OCI-LY7 (cell line): ENCODE measurements at regions not wholly inside any gene's neighbourhood (a gene's known extent, or its start where the extent isn't known, plus 50 kb on each side); places are given as distances from the start of the nearest gene placed in this dataset.

Experiments used
- CTCF ChIP-seq: fragments of 200-600 bp; sonication (generic); conservative IDR thresholded peaks from 2 replicates; pipeline ENCODE4 v1.5.1; 2014; ENCODE audit warnings: mild to moderate bottlenecking, antibody characterized with exemption, low read length, moderate library complexity, mixed read lengths
- EZH2phosphoT487 ChIP-seq: fragments of 200-600 bp; sonication (generic); IDR thresholded peaks from 2 replicates; pipeline ENCODE4 v1.6.1; 2018; ENCODE audit warnings: low read depth, borderline replicate concordance, mild to moderate bottlenecking, mixed run types, antibody characterized with exemption, low read length, moderate library complexity, mixed read lengths

- no peak for TF ChIP-seq CTCF
- TF ChIP-seq EZH2phosphoT487: no peak
These were observed 97.4 kb upstream of the TNR start for GRCh38 chr1:175840787-175841186.
